ELR (cell line): ENCODE measurements at regions not wholly inside any gene's neighbourhood (a gene's known extent, or its start where the extent isn't known, plus 50 kb on each side); places are given as distances from the start of the nearest gene placed in this dataset.
"Not testable (repeated sequence)": the region's sequence is repeated elsewhere in the genome, so short reads cannot be mapped to it uniquely, and the experiment has no call there.

Source experiments
- DNase-seq: peaks from one replicate; pipeline ENCODE4 v3.0.0-alpha.2; 2015; ENCODE audit warnings: low read depth

DNA sequence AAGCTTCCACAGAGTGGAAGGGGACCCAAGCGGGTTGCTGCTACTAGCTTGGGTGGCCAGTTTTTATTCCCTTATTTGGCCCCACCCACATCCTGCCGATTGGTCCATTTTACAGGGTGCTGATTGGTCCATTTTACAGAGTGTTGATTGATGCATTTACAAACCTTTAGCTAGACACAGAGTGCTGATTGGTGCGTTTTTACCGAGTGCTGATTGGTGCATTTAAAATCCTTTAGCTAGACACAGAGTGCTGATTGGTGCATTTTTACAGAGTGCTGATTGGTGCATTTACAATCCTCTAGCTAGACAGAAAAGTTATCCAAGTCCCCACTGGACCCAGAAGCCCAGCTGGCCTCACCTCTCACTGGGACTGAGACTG is 187.0 kb upstream of the KCNMB2 start:
- not testable (repeated sequence) for DNase-seq

DNA sequence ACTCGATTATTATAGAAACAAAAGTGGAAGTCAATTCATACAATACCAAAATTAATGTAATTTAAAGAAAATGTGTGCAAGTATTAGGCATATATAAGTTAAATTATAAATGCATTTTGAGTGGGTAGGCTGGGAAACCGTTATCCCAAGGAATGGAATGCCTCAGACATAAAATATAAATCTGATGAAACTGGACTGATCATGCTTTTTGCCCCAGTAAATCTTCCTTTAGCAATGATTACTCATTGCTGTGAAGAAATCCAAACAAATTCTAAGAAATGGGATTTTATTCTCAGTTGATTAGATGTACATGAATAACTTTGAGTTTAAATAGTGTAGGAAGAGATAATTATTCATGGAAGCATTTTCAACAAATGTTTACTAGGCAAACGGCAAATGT is 185.5 kb upstream of the KCNMB2 start:
- peak; percentile 34 for DNase-seq

DNA sequence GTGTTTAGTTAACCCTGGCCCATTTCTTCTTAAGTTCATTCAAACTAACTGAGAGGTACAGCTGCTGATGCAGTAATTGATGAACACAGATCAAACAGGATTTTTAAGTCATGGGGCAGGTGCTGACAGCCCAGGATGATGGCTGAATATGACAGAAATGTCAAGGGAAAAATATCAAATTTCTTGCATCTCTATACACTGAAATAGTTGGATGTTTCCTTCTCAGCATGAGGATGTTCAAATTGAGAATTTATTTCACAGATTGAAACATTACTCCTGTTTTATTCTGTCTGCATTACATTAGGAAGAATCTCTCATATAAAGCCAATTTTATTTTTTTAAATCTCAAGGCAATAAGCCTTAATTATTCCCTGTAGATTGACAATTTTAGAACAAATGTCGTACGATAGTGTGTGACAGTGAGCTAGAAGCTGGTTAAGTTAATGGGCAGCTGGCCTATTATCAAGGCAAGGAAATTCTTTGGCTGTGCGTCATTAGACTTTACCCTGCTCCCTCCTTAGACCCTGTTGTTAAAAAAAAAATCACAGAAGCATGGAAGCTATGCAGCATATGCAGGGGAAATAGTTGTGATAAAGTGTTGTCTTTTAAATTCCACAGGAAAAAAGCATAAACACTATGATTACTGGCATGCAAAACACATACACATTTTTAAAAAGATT is 183.8 kb upstream of the KCNMB2 start:
- peak; percentile 88 for DNase-seq

DNA sequence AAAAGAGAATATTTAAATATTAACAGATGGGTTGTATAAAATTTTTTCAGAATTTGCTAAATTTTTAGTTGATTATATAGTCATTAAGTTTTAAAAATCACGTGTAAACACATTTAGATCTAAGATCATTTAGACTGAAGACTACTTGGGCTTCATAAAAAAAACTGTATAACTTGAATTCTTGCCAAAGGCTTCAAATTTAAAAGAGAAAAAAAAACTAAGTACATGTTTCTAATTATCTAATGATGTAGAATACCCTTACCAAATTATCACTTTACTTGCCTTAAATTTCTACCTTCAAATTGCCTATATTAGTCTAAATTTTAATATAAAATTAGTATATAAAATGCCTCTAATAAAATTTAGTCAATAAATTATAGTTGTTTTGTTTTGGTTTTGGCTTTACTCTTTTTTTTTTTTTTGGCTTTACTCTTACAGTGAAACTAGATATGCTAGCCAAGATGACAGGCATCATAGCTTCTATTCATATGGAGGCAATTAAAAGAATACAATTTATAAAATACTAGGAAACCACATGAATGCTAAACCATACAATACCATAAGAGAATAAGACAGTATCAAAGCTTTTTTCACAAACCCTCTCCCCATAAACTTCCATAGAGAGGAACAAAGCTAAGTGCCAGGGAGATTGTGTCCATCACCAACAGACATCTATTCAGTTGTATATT is 183.1 kb upstream of the KCNMB2 start:
- DNase-seq = no peak

DNA sequence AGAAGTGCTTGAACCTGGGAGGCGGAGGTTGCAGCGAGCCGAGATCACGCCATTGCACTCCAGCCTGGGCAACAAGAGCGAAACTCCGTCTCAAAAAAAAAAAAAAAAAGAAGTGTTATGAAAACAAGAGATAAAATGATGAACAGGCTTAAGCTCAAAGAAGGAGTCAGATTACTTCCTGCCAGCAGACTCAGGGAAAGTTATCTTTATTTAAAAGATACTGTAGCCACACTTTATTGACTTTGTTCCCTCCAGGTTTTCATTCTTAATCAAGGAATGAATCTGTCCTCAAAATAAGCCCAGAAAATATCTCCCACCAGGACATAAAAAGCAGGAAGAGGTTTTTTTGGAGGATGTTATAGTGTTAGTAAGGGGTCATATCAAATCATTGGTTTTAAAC is 176.5 kb upstream of the KCNMB2 start:
- no peak for DNase-seq

DNA sequence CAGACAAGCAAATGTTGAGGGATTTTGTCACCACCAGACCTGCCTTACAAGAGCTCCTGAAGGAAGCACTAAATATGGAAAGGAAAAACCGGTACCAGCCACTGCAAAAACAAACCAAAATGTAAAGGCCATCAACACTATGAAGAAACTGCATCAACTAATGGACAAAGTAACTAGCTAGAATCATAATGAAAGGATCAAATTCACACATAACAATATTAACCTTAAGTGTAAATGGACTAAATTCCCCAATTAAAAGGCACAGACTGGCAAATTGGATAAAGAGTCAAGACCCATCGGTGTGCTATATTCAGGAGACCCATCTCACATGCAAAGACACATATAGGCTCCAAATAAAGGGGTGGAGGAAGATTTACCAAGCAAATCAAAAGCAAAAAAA is 173.2 kb upstream of the KCNMB2 start:
- not testable (repeated sequence) for DNase-seq

DNA sequence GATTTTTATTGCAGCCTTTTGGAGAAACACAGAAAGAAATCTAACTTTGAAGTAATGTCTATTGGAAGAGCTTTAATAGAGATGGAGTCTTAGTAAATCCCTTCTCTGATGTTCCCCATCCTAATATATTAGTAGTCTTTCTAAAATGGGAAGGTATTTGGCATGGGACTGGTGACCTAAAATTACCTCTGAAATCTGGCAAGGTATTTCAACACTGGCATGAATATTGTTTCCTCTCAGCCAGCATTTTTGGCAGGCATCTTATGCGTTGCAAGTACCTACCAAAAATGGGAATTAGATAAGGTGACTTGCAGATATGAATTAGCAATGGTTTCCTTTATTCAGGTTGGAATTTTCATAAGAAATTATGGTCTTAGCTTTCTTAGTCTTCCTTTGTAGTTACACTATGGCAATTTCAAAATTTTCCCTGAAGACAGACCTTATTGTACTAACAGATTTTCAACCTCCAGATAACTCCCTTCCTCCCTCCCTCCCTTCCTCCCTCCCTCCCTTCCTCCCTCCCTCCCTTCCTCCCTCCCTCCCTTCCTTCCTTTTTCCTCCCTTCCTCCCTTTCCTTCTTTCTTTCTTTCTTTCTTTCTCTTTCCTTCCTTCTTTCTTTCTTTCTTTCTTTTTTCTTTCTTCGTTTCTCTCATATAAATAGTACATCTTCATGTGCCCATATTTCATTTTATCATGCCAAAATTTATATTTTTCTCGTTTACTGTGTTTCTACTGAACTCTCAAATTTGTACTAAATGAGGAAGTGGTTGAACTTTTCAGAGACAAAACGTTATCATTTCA is 168.2 kb upstream of the KCNMB2 start:
- DNase-seq = no peak

DNA sequence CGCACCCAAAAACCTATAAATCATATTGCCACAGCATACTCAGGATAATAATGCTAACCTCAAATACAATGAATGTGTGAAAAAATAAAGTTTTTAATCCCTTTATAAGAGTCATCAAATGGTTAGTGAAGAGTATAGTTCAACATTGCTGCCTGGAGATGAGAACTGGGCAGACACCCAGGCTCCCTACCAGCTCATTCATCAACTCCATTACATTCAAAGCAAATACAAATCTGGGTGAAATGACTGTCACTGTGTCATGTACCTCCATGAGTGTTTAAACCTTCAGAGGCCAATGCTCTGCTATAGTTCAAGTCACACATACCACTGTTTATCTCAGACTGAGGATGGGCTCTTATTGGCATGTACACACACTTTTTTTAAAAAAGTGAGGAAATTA is 167.2 kb upstream of the KCNMB2 start:
- DNase-seq = no peak

DNA sequence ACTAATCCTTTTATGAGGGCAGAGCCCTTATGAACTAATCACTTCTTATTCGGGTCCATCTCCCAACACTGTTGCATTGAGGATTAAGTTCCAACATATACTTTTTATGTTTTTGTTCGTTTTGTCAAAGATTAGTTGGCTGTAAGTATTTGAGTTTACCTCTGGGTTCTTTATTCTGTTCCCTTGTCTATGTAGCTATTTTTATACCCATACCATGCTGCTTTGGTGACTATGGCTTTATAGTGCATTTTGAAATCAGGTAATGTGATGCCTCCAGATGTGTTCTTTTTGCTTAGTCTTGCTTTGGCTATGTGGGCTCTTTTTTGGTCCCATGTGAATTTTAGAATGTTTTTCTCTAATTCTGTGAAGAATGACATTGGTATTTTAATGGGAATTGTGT is 166.4 kb upstream of the KCNMB2 start:
- no peak for DNase-seq

DNA sequence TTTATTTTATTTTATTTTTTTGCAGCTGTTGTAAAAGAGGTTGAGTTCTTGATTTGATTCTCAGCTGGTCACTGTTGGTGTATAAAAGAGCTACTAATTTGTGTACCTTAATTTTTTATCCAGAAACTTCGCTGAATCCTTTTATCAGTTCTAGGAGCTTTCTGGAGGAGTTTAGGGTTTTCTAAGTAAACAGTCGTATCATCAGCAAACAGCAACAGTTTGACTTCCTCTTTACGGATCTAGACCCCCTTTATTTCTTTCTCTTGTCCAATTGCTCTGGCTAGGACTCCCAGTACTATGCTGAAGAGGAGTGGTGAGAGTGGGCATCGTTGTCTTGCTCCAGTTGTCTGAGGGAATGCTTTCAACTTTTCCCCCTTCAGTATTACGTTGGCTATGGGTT is 165.8 kb upstream of the KCNMB2 start:
- no peak for DNase-seq

DNA sequence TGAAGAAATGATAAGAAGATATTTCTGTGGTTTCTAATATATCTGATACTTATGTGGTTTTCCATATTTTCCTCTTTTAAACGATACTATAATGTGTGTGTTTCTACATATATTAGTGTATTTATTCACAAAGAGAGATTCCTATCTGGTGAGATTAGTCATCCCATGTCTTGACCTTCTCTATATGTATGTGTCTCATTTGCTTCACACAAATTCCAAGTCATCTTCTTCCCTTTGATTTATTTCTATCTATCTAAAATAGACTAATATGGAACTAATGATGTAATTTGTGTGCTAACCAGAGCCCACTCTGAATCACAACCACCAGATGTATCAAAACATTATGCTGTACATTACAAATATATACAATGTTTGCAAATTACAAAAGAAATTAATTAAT is 154.7 kb upstream of the KCNMB2 start:
- DNase-seq = peak; percentile 59

DNA sequence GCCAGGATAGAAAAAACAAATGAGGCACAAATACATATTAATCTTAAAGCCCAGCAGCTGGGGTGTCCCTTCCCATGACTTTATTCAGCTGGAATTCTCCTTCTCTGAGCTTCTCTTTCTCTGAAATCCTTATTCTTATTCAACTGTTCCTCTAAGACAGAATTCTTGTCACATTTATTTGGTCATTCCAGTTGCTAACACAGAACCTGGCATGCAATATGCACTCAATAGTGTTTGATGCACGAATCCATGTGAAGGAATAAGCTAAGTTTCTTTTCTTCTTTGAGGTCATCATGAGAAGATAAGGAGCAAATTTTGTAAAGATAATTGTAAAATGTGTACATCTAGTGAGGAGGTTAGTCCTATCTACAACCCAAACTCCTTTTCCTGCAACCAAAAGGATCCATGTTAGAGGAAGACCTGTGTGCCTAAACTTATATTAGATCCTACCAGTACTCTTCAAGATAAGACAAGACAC is 154.2 kb upstream of the KCNMB2 start:
- DNase-seq = no peak

DNA sequence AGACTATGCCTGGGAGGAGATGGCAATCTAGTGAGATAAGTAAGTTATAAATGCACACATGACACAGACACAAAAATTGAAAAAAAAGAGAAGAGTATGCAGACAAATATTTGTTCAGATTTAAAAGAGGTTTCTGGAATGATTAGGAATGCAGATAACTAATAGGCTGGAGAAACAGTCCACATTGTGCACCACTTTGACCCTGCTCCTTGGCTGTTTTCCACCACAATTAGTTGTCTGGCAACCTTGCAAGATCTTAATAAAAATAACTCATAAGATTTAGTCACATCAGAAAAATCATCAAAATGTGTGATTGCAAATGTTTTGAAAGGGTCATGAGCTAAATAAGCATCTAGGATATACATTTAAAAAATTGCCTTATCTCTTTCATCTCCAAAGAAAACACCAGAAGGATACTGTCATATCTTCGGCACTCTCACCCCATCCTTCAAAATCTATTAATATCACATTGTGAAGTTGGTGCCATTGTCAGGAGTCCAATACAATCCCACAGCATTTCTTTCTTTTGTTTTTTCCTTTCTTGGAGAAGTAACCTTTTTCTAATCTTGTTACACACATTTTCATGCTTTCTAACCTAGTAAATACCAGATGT is 153.7 kb upstream of the KCNMB2 start:
- DNase-seq = peak; percentile 50

DNA sequence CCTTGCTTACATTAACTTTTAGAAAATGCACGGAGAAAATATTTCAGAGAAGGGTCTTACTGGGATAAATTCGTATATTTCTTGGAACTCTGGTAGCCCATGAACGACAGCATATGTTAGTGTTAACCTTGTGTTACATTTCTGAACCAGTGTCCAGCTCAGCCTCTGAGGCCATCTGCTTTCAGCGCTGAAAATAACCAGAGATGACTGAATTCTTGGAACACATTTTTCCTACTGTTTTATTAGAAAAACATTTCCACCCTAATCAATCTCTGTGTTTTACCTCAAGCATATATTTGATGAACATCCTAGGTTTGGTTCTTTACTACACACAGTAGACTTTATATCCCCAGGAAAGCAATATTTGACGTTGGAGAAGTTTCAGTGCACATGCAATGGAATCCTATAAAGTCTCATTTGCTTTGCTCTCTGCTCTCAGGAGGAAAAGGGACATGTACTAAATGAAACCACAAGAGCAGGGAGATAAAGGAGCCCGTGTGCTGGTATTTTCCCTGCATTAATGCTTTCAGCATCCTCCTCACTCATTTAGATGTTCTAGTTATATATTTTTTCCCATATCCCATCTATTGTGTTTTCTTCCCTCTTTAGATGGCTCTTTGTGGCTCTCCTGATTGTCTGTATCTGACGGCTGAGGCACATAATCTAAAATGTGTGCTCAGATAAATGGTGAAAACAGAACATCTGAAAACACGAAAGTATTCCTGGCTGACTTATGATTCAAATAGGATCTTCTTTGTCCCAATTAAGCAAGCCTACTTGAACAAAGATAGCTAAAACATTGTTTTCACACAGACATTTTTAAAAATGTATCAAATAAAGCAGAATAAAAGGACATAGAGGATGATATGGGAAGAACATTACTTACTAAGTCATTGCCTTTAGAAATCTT is 151.7 kb upstream of the KCNMB2 start:
- no peak for DNase-seq

DNA sequence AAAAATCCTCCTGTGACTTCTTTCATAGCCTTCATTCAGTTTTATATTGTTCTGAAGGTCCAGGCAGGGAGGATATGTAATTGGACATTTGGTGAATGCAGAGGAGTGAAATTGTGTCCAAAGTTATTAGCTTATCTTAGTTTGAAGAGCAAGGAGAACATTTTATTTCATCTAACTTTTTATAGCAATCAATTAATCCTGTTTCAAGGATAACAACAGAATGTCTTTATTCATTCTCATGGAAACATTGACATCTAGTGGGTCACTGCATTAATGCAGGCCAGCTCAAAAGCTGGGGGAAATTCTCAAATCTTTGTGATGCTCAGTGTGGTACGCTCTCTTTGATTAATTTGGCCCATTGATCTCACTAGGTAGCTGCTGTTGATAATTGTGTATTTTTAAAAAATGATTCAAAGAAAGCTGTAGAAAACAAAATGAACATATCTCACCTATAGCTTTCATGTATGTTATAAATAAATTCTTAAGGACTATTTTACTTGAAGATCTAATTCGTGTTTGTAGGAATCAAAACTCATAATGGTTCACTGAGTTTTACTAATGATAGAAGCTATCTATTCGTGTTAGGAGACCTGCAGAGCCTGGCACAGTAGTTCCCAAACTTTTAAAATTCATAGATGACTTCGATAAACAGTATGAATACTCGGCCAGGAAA is 150.8 kb upstream of the KCNMB2 start:
- DNase-seq = peak; percentile 56

DNA sequence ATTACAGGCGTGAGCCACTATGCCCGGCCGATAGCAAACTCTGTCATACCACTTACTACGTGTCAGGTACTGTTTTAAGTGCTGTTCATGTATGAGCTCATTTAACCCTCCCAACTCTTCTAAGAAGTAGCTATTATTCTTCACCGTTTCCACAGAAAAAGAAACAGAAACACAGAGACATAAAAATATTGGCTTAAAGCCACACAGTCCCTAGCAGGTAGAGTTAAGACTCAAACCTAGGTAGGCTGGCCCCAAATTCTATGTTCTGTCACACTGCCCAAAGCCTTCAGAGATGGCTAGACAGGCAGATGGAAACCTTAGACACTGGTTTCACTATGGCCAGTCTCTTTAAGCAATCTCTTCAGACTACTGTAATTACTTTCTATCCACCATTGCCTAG is 149.8 kb upstream of the KCNMB2 start:
- no peak for DNase-seq

DNA sequence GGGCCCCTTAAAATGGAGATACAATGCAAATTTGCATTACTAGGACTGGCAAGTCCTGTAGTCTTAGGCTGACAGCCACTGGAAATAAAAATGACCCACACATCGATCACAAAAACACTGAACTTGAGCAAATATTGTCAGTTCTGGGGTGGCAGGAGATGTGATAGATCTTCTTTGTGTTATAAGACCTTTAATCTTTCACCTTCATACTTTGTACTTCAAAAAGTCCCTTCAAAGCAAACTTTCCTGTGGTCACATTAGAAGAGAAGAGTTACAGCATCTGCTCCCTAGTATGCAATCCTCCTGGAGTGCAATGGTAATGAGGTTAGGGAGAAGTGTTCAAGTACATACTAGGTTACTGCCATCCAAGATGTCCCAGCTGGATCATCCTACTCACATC is 149.4 kb upstream of the KCNMB2 start:
- no peak for DNase-seq

DNA sequence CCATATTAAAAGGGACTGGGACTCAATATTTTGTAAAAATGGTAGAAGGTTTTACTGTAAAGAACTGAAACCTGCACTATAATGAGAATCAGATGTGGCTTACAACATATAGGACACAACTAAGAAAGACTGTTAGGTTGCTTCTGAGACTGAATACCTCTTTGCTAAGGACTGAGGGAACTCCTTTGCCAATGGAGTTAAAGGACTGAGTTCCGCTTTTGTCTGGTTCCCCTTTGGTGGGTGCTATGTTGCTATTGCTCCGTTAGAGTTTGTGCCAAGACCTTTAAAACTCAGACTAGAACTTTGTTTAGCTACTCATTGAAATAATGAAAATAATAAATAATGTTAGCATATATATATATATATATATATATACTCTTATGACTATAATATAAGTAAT is 147.8 kb upstream of the KCNMB2 start:
- DNase-seq = no peak

DNA sequence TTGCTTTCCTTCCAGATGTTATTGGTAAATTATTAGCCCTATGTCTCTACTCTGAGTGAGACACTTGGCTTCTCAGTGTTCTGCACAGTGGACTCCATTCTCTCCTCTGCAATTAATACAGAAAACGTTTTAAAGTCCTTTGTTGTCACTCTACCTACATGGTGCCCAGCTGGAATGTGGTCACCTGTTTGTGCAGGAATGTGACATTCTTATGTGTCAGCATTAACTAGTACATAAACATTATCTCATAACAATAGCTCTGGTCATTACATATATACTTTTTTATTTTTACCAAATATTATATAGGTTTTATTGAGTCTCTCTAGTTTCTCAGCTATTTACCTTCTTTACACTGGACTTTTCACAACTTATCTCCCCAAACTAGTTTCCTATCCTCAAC is 147.0 kb upstream of the KCNMB2 start:
- DNase-seq = no peak

DNA sequence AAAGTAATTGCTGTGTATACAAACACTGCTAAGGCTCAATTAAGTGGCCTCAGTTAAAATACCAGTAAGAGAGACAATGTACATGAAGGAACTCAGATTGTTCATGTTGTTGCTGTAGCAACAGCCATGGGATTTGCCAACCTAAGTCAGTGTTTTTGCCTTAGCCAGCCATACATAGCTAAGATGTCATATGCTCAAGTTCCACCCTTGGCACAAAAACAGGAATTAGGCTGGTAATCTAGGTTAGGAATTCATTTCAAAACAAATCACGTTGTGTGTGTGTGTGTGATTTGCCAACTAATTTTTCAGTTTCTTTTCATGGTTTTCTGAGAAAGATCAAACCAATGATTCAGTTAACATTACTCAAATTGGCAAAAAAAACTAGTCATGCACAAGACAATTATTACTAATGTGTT is 143.7 kb upstream of the KCNMB2 start:
- peak; percentile 18 for DNase-seq

DNA sequence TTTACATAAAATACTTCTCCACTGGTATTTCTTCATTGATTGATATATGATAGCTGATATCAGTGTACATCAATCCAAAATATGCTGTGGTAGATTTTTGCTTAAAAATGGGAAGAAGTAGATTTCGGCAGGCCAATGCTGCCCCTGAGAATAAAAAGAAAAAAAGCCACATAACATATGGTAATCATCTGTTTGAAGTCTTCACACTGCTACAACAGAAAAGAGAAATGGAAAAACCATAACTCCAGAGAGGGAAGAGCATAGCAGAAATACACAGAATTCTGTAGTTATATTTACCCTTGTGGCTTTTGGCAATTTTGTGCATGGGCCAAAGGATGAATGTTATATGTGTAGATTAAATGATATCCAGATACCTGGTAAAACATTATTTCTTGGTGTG is 143.1 kb upstream of the KCNMB2 start:
- DNase-seq = no peak
